IMR-90 (cell line): ENCODE measurements at regions not wholly inside any gene's neighbourhood (a gene's known extent, or its start where the extent isn't known, plus 50 kb on each side); places are given as distances from the start of the nearest gene placed in this dataset.

Experiments
- RAD21 ChIP-seq: IDR thresholded peaks from 2 replicates; pipeline ENCODE4 v1.6.1; 2012; ENCODE audit warnings: low read length, improper control_type of control experiment
- TF ChIP-seq, protein P1 (sequence below): fragments of 150-350 bp; IDR thresholded peaks from 2 replicates; pipeline ENCODE4 v1.6.1; 2016; ENCODE audit warnings: low read depth, mild to moderate bottlenecking, low read length, moderate library complexity, borderline replicate concordance
- TF ChIP-seq, protein P2 (sequence below): conservative IDR thresholded peaks from 2 replicates; pipeline ENCODE4 v1.5.1; 2012; ENCODE audit warnings: mild to moderate bottlenecking, low read depth, low read length, improper control_type of control experiment

DNA sequence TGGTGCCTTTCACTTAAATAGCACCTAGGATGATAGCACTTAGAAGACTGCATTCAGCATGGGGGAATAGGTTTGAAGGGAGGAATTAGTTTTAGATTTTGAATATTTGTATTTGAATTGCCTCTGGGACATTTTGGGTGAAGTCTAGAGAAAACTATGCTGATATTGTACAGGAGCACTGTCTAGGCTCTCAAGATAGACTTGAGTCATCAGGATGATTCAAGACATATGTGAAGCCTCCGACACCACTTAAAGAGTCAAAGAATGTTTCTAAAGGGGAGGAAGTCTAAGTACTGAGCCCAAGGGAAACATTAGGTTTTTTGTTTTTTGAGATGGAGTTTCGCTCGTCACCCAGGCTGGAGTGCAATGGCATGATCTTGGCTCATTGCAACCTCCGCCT, 63.9 kb upstream of the CCDC180 start:
- no peak for TF ChIP-seq RAD21
- TF ChIP-seq, protein P1, sequence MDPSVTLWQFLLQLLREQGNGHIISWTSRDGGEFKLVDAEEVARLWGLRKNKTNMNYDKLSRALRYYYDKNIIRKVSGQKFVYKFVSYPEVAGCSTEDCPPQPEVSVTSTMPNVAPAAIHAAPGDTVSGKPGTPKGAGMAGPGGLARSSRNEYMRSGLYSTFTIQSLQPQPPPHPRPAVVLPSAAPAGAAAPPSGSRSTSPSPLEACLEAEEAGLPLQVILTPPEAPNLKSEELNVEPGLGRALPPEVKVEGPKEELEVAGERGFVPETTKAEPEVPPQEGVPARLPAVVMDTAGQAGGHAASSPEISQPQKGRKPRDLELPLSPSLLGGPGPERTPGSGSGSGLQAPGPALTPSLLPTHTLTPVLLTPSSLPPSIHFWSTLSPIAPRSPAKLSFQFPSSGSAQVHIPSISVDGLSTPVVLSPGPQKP, result no peak
- TF ChIP-seq, protein P2, sequence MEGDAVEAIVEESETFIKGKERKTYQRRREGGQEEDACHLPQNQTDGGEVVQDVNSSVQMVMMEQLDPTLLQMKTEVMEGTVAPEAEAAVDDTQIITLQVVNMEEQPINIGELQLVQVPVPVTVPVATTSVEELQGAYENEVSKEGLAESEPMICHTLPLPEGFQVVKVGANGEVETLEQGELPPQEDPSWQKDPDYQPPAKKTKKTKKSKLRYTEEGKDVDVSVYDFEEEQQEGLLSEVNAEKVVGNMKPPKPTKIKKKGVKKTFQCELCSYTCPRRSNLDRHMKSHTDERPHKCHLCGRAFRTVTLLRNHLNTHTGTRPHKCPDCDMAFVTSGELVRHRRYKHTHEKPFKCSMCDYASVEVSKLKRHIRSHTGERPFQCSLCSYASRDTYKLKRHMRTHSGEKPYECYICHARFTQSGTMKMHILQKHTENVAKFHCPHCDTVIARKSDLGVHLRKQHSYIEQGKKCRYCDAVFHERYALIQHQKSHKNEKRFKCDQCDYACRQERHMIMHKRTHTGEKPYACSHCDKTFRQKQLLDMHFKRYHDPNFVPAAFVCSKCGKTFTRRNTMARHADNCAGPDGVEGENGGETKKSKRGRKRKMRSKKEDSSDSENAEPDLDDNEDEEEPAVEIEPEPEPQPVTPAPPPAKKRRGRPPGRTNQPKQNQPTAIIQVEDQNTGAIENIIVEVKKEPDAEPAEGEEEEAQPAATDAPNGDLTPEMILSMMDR, result no peak
